Activated CD4-positive, alpha-beta memory T cell treated with anti-CD3 and anti-CD28 coated beads, Interleukin-2, amount 10 ng/mL, durations not matched to agents 7 days and 5 days (primary cell): ENCODE measurements at regions not wholly inside any gene's neighbourhood (a gene's known extent, or its start where the extent isn't known, plus 50 kb on each side); places are given as distances from the start of the nearest gene placed in this dataset.
"Not testable (repeated sequence)": the region's sequence is repeated elsewhere in the genome, so short reads cannot be mapped to it uniquely, and the experiment has no call there.

ENCODE experiments used
- CTCF ChIA-PET: fragments of 350-600 bp; sonication (Branson Sonifier 250); formaldehyde crosslinking; loops from one replicate; lab custom pipeline; 2021; ENCODE audit warnings: antibody characterized with exemption, inconsistent platforms; lab: Charles Lee
- POLR2A ChIA-PET: fragments of 350-600 bp; sonication (Branson Sonifier 250); formaldehyde crosslinking; loops from one replicate; lab custom pipeline; 2021; ENCODE audit warnings: antibody characterized with exemption; lab: Charles Lee
- DNase-seq: peaks from one replicate; pipeline ENCODE4 v3.0.0-alpha.2; 2020
- H3K27ac Mint-ChIP-seq: one replicate; pipeline ENCODE4 v1.8.0; 2021; ENCODE audit warnings: mild to moderate bottlenecking, mixed read lengths
- H3K27me3 Mint-ChIP-seq: one replicate; pipeline ENCODE4 v1.8.0; 2021; ENCODE audit warnings: mixed read lengths
- H3K36me3 Mint-ChIP-seq: one replicate; pipeline ENCODE4 v1.8.0; 2021; ENCODE audit warnings: low read depth, mixed read lengths
- H3K4me1 Mint-ChIP-seq: one replicate; pipeline ENCODE4 v1.8.0; 2021; ENCODE audit warnings: mixed read lengths
- H3K4me3 Mint-ChIP-seq: one replicate; pipeline ENCODE4 v1.8.0; 2021; ENCODE audit warnings: mild to moderate bottlenecking, mixed read lengths
- H3K9me3 Mint-ChIP-seq: one replicate; pipeline ENCODE4 v1.8.0; 2021; ENCODE audit warnings: mixed read lengths

DNA sequence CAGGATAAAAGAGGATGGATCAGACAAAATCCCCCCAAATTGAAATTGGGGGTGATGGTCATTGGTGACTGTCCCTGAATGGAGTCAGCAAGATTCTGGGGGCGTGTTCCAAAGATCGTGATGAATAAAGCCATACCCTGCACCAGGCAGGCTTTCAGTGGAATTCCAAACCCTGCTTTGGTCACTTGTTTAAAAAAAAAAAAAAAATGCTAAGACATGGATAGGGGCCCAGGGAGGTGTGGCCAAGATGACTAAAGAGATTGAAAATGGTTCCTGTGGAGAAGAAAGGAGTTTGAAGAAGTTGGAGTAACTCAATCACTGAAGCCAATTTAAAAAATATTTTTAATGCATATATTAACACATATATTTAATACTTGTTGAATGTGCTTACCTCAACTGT is 161.4 kb upstream of the KCNG1 start:
- peaks cover 16% of the 10 kb centered on the region for H3K27me3 Mint-ChIP-seq
- no peaks in the 10 kb centered on the region for H3K4me1 Mint-ChIP-seq
- H3K36me3 Mint-ChIP-seq, result no peaks in the 10 kb centered on the region
- ChIA-PET CTCF (no interaction called here), POLR2A (interaction anchor here (0.8 kb wide), 1 partner anchor 12 kb away, joined by 3 read pairs; no protein-coding TSS in a partner anchor)
- no peak overlapping the region for H3K27ac Mint-ChIP-seq
- no peak overlapping the region for H3K4me3 Mint-ChIP-seq
- H3K9me3 Mint-ChIP-seq, result no peaks in the 10 kb centered on the region
- no peak for DNase-seq

DNA sequence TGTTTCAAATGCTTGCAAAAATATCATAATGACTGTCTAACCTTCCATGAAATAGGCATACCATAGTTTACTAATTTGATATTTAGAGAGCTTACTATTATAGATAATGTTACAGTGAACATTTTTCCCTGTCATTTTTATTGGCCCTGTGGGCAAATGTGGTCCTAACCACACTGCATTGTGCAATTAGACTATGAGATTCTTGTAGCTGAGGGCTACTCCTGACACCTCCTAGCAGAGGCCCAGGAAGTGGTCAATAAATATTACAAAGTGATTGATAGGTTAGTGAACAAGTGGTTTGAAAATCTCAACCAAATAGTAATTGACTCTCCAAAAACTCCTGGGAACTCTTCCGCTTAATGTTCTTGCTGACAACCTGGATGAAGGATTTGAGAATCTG is 160.5 kb upstream of the KCNG1 start:
- Mint-ChIP-seq H3K4me3 (no peak overlapping the region), H3K27ac (no peak overlapping the region), H3K27me3 (peaks cover 20% of the 10 kb centered on the region), H3K4me1 (no peaks in the 10 kb centered on the region), H3K9me3 (no peaks in the 10 kb centered on the region), H3K36me3 (no peaks in the 10 kb centered on the region)
- ChIA-PET POLR2A (interaction anchor here (0.8 kb wide), 1 partner anchor 11 kb away, joined by 3 read pairs; no protein-coding TSS in a partner anchor), CTCF (interaction anchor here (0.7 kb wide), 1 partner anchor 412 kb away, joined by 4 read pairs; no protein-coding TSS in a partner anchor)
- DNase-seq, result no peak

DNA sequence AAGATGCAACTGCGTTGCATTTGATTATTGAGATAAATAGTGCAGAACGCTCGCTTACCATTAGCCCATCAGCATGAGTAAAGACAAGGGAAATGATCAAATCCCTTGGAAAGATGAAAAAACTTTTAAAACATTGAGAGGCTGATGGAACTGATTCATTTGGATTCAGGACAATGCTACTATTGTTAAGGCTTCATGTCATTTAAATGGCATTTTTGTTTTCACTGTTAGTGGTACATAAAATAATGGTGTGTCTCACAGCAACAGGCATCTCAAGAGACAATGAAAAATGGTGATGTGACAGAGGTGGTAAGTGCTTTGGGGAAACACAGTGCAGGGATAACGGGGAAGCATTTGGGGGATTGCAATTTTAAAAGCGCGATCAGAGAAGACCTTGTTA is 159.7 kb upstream of the KCNG1 start:
- no peaks in the 10 kb centered on the region for H3K4me1 Mint-ChIP-seq

DNA sequence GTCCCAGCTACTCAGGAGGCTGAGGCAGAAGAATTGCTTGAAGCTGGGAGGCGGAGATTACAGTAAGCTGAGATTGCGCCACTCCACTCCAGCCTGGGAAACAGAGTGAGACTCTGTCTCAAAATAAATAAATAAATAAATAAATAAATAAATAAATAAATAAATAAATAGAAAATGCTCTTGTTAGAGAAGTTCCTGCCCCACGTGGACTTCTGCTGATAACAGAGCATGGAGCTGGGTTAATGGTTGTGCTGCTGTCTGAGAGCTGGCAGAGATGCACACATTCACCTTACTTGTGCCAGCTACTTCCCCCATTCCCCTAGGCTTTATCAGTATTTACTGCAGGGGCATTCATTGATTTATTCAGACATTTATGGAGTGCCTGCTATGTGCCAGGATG is 155.2 kb upstream of the KCNG1 start:
- POLR2A ChIA-PET, result no interaction called here
- H3K9me3 Mint-ChIP-seq, result no peaks in the 10 kb centered on the region
- H3K27me3 Mint-ChIP-seq, result peaks cover 29% of the 10 kb centered on the region
- H3K36me3 Mint-ChIP-seq, result no peaks in the 10 kb centered on the region
- H3K4me1 Mint-ChIP-seq, result no peaks in the 10 kb centered on the region
- no peak overlapping the region for H3K4me3 Mint-ChIP-seq
- no peak overlapping the region for H3K27ac Mint-ChIP-seq
- no peak for DNase-seq
- CTCF ChIA-PET, result no interaction called here

More for the DNA sequence above, 159.7 kb upstream of the KCNG1 start:
- Mint-ChIP-seq H3K27ac (no peak overlapping the region), H3K9me3 (no peaks in the 10 kb centered on the region), H3K4me3 (no peak overlapping the region), H3K36me3 (no peaks in the 10 kb centered on the region), H3K27me3 (peaks cover 20% of the 10 kb centered on the region)
- no peak for DNase-seq
- CTCF ChIA-PET, result no interaction called here
- POLR2A ChIA-PET, result no interaction called here

DNA sequence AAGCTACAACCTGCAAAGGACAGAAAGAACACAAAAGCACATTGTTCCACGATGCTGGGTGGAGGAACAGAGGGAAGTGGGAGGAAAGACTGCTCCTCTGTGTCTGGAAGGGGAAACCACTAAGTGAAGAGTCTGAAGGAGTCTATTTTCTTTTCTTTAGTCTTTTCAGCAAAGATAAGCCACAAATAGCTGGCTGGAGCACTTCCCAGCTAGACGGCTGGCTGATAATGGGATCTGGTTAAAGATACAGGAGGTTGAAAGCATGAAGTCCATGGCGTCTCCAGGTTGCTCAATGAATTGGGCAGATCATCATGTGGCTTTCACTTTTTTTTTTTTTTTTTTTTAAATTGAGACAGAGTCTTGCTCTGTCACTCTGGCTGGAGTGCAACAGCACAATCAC is 154.0 kb upstream of the KCNG1 start:
- CTCF ChIA-PET, result interaction anchor here (0.7 kb wide), 1 partner anchor 35 kb away, joined by 3 read pairs; no protein-coding TSS in a partner anchor
- no peak overlapping the region for H3K27ac Mint-ChIP-seq

DNA sequence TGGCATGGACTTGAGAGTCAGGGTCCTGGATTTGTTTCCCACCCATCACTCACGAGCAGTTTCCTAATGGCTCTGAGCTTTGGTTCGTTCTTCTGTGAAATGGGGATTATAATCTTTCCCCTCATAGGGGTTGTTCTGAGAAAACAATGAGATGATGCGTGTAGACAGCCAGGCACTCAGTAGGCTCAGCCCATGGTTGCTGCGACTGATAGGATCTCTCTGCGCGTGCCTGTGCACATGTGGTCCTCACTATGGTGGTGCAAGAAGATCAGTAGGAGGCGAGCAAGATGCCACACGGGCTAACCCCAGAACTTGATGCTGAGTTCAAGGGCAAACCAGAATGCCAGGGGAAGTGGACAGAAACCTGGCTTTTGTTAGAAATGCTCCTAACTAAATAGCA is 153.5 kb upstream of the KCNG1 start:
- Mint-ChIP-seq H3K27ac (no peak overlapping the region), H3K9me3 (no peaks in the 10 kb centered on the region), H3K27me3 (peaks cover 36% of the 10 kb centered on the region), H3K4me1 (no peaks in the 10 kb centered on the region), H3K36me3 (no peaks in the 10 kb centered on the region), H3K4me3 (no peak overlapping the region)
- ChIA-PET CTCF (no interaction called here), POLR2A (no interaction called here)
- no peak for DNase-seq

More for the DNA sequence above, 154.0 kb upstream of the KCNG1 start:
- POLR2A ChIA-PET, result no interaction called here
- Mint-ChIP-seq H3K36me3 (no peaks in the 10 kb centered on the region), H3K9me3 (no peaks in the 10 kb centered on the region), H3K27me3 (peaks cover 32% of the 10 kb centered on the region), H3K4me1 (no peaks in the 10 kb centered on the region), H3K4me3 (no peak overlapping the region)
- no peak for DNase-seq

DNA sequence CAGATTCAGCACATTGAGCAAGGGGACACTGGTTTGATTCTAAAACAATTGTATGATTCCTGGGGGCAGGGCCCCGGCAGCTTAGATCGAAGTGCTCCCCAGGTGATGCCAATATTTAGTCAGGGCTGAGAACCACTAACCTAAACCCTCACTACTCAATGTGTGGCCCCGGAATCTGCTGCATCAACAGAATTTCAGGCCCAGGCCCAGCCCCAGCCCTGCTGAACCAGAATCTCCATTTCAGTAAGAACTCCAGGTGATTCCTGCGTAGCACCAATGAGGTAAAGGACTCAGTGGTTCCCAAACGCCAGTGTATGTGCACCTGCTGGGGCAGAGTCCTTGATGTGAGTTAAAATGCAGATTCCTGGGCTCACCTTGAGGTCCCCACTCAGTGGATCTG is 152.8 kb upstream of the KCNG1 start:
- H3K27me3 Mint-ChIP-seq, result peaks cover 36% of the 10 kb centered on the region
- no peak overlapping the region for H3K4me3 Mint-ChIP-seq
- no peak for DNase-seq
- CTCF ChIA-PET, result no interaction called here
- H3K9me3 Mint-ChIP-seq, result no peaks in the 10 kb centered on the region
- no peak overlapping the region for H3K27ac Mint-ChIP-seq
- H3K4me1 Mint-ChIP-seq, result no peaks in the 10 kb centered on the region
- H3K36me3 Mint-ChIP-seq, result no peaks in the 10 kb centered on the region
- POLR2A ChIA-PET, result no interaction called here

DNA sequence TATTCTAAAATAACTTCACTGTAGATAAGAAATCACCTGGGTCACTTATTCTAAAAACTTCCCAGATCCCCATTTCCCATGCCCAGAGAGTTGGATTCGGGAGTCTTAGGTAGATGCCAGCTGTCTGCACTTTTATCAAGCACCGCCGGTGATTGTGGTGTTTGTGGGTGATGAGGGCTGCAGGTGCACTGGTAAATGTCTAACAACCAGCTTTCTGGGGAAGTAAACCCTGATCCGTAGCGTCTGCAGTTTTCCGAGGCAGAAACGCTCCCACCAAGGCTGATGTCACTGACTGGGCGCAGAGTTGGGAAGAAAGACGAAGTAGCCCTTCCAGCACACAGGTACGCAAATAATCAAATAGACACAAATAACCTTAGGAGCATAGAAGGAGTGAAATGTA is 152.2 kb upstream of the KCNG1 start:
- Mint-ChIP-seq H3K4me3 (no peak overlapping the region), H3K36me3 (no peaks in the 10 kb centered on the region), H3K27ac (no peak overlapping the region), H3K27me3 (peaks cover 34% of the 10 kb centered on the region), H3K4me1 (no peaks in the 10 kb centered on the region), H3K9me3 (no peaks in the 10 kb centered on the region)
- CTCF ChIA-PET, result no interaction called here
- DNase-seq, result no peak
- POLR2A ChIA-PET, result no interaction called here

DNA sequence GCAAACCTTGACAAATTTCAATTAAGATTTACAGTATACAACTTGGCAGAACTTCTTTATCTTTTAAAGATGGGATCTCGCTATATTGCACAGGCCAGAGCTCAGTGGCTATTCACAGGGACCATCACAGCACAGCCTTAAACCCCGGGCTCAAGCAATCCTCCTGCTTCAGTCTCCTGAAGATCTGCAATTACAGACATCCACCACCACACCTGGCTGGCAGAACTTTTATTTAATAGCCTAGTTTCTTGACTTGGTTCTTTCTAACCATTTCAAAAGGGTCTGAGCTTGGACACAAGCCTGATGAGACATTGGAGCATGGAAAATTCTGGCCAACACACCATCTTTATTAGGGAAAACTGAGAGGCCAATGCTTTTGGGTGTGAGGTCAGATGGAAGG is 151.6 kb upstream of the KCNG1 start:
- ChIA-PET CTCF (no interaction called here), POLR2A (no interaction called here)
- Mint-ChIP-seq H3K36me3 (no peaks in the 10 kb centered on the region), H3K27ac (no peak overlapping the region), H3K9me3 (no peaks in the 10 kb centered on the region), H3K4me3 (no peak overlapping the region), H3K4me1 (no peaks in the 10 kb centered on the region), H3K27me3 (peaks cover 31% of the 10 kb centered on the region)
- DNase-seq, result no peak

DNA sequence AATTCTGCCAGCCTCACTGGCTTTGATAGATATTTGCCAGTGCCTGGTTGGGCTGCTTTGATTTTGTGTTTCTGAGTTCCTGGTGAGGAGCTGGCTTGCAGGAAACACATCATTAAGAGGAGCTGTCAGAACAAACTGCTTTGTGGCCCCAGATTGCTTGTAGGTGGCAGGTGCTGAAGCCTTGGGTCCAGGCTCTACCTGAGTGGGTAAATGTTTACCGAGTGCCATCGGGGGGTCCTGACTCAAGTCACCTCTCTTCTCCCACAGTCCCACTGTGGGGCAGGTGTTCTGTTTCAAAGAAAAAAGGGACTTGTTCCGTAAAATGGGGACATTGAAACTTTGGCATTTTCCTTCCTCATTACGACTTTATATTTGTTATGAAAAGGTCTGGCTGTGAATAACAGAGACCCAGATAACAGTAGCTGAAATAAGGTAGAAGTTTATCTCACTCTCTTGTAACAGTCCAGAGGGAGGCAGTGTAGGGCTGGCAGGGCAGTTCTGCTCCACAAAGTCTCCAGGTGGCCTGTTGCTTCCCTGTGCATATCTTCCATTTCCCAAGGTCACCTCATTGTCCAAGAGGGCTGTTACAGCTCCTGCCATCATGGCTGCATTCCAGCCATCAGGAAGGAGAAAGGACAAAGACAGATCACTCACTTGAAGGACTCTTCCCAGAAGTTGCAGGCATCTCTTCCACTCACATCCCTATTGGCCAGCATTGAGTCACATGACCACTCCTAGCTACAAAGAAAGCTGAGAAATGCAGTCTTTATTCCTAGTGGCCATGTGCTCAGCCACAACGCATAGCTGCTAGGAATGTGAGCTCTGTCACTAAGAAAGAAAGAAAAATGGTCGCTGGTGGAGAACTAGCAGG is 149.9 kb upstream of the KCNG1 start:
- H3K27me3 Mint-ChIP-seq, result peaks cover 31% of the 10 kb centered on the region
- no peak overlapping the region for H3K4me3 Mint-ChIP-seq
- no peak overlapping the region for H3K27ac Mint-ChIP-seq
- H3K36me3 Mint-ChIP-seq, result no peaks in the 10 kb centered on the region
- H3K4me1 Mint-ChIP-seq, result no peaks in the 10 kb centered on the region
- ChIA-PET POLR2A (interaction anchor here (1.1 to 1.3 kb wide), 2 partner anchors 11 to 15 kb away, joined by 3 read pairs; no protein-coding TSS in a partner anchor), CTCF (no interaction called here)
- no peaks in the 10 kb centered on the region for H3K9me3 Mint-ChIP-seq
- DNase-seq, result no peak

DNA sequence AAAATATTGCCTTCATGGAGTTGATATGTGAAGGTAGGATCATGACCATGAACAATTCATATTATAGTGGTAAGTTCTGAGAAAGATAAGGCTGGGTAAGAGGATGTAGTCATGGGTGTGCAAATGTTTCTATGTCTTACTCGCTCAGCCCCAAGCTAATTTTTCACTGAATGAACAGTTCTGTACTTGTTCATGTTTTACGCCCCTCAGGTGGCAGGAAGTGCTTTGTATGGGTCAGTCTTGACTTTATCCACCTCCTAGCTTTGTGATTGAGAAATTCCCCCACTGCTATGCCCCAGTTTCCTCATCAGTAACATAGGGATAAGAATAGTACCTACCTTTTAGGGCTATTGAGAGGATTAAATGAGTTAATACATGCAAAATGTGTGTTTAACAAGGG is 148.2 kb upstream of the KCNG1 start:
- no peak overlapping the region for H3K4me3 Mint-ChIP-seq
- H3K9me3 Mint-ChIP-seq, result no peaks in the 10 kb centered on the region
- peaks cover 29% of the 10 kb centered on the region for H3K27me3 Mint-ChIP-seq
- POLR2A ChIA-PET, result no interaction called here
- DNase-seq, result no peak
- H3K4me1 Mint-ChIP-seq, result no peaks in the 10 kb centered on the region
- CTCF ChIA-PET, result no interaction called here
- no peak overlapping the region for H3K27ac Mint-ChIP-seq
- no peaks in the 10 kb centered on the region for H3K36me3 Mint-ChIP-seq

DNA sequence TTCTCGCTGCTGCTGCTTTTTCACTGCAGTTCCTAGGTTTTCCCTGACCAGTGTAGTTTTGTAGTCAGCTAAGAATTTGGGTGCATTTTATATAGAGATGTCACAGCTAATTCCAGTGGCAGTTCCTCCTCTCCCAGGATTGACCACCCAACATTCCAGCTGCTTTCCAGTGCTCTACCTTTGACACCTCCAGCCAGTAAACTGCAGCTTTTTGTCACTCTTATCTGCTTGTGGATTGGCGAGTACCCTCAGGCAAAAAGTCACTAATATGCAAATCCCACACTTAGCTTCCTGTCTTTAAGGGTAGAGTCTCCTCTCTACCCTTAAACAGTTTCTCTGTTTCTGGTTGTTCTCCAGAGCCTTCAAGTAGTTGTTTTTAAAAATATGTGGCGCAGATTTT is 146.9 kb upstream of the KCNG1 start:
- no peaks in the 10 kb centered on the region for H3K9me3 Mint-ChIP-seq
- ChIA-PET CTCF (no interaction called here), POLR2A (interaction anchor here (0.6 kb wide), 1 partner anchor 185 kb away, joined by 3 read pairs; no protein-coding TSS in a partner anchor)
- DNase-seq, result no peak
- no peak overlapping the region for H3K27ac Mint-ChIP-seq
- peaks cover 24% of the 10 kb centered on the region for H3K27me3 Mint-ChIP-seq
- no peak overlapping the region for H3K4me3 Mint-ChIP-seq
- H3K4me1 Mint-ChIP-seq, result no peaks in the 10 kb centered on the region
- no peaks in the 10 kb centered on the region for H3K36me3 Mint-ChIP-seq

DNA sequence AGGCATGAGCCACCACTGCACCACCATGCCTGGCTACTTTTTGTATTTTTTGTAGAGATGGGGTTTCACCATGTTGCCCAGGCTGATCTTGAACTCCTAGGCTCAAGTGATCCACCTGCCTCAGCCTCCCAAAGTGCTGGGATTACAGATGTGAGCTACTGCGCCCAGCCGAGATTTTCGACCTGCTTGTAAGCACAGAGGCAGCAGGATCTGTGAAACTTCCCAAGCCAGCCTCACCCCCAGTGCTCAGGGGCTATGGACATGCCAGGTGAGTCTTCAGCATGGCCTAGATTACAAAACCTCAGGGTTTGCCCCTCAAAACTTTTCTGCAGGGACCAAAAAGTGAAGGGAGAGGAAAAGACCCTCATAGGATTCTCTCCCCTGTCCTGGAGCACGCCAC is 145.0 kb upstream of the KCNG1 start:
- H3K4me3 Mint-ChIP-seq, POLR2A ChIA-PET, H3K9me3 Mint-ChIP-seq, H3K36me3 Mint-ChIP-seq, DNase-seq, H3K27ac Mint-ChIP-seq, CTCF ChIA-PET, H3K4me1 Mint-ChIP-seq: not testable (repeated sequence)
- peaks cover 15% of the 10 kb centered on the region for H3K27me3 Mint-ChIP-seq

DNA sequence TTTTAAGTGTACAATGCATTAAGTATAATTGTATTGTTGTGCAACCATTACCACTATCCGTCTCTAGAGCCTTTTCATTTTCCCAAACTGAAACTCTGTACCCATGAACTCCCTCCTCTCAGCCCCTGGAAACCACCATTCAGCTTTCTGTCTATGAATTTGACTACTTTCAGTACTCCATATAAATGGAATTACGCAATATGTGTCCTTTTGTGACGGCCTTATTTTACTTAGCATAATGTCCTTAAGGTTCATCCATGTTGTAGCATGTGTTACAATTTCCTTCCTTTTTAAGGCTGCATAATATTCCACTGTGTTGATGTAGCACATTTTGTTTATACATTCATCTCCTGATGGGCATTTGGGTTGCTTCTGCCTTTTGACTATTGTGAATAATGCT is 143.6 kb upstream of the KCNG1 start:
- Mint-ChIP-seq H3K4me1 (no peaks in the 10 kb centered on the region), H3K4me3 (no peak overlapping the region), H3K36me3 (no peaks in the 10 kb centered on the region), H3K27me3 (peaks cover 10% of the 10 kb centered on the region), H3K9me3 (no peaks in the 10 kb centered on the region), H3K27ac (no peak overlapping the region)
- no peak for DNase-seq
- CTCF ChIA-PET, result no interaction called here
- POLR2A ChIA-PET, result no interaction called here
